ENCODE measurements at regions not wholly inside any gene's neighbourhood (a gene's known extent, or its start where the extent isn't known, plus 50 kb on each side); places are given as distances from the start of the nearest gene placed in this dataset.

- DNase-seq: no peak
Measured at GRCh38 chr16:5616841-5617240, 519.2 kb upstream of the EEF2KMT start.

- no peak for DNase-seq
Measured at GRCh38 chr16:5615868-5616642, 518.5 kb upstream of the EEF2KMT start.

DNA sequence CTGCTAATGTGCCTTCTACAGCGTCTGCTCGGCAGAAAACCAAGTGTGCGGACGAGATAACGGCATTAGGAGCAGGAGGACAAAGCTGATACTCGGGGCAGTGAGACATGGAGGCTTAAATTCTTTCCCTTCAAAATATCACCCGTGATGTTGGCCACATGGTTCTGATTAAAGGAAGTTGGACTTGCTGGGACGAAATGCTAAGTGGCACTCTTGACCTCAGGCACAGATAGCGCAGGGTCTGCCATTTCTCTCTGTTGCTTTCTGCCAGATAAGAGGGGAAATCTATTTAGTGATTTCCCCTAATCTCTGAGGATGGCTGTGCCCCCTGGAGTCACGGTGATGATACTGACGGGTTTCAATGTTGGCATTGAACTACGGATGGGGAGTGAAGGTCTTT lies 509.6 kb upstream of the EEF2KMT start:
- DNase-seq: no peak

DNA sequence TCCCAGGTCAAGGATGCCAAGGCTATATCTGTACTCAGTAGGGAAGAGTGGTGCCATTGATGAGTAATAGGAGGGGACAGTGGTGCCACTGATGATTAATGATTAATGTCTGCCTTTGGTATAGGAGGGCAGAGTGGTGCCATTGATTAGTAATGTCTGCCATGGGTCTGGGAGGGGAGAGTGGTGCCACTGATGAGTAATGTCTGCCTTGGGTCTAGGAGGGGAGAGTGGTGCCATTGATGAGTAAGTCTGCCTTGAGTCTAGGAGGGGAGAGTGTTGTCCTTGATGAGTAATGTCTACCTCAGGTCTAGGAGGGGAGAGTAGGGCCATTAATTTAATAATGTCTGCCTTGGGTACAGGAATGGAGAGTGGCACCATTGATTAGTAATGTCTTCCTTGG lies 507.8 kb upstream of the EEF2KMT start:
- no peak for DNase-seq

GRCh38 chr16:5604770-5605169 lies 507.2 kb upstream of the EEF2KMT start:
- no peak for DNase-seq

DNA sequence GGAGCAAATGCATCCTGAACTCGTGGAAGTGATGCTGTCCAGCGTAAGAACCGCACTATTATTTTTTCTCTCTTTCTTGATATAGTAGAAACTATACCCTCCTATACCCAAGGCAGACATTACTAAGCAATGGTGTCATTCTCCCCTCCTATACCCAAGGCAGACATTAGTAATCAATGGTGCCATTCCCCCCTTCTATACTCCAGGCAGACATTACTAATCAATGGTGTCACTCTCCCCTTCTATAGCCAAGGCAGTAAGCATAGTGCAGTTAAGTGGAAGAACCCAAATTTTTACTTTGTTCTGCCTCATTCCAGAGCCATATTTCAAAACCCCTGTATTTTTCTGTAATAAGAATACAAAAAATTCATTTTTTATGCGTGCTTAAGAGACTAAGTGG lies 506.2 kb upstream of the EEF2KMT start:
- no peak for DNase-seq

DNA sequence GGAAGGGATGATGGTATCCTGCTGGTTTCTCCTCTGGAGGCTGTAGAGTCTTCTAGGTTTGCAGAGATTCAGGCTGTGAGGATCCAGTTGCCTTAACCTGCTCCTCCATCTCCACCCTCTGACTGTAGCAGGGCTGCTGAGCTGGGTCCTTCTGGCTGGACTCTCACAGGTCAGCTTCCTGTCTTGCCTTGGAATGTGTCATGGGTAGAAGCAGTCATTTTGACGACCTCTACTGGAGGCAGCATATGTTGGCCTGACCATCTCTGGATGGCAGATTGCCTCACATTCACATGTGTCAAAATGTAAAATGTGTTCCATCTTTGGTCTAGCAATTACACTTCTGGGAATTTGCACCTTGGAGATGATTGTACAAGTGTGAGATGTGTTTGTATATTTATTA lies 504.4 kb upstream of the EEF2KMT start:
- DNase-seq: no peak

DNA sequence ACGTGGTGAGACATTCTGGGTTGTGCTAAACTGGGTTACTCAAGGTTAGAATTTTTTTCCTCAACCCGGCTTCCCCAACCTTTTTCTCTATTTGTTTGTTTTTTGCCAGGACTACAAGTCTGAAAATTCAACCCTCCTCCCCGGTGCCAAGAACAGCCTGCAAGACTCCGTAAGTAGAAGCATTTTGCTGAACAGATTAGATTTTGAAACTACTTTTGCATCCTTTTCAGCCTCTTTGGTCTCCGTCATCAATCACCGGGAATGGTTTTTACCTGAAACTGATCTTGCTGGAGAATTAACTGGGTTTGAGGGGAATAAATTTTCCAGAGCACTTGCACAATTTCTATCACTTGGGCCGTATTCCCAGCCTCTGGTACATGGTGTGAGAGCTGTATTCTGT lies 501.2 kb upstream of the EEF2KMT start:
- DNase-seq: no peak

DNA sequence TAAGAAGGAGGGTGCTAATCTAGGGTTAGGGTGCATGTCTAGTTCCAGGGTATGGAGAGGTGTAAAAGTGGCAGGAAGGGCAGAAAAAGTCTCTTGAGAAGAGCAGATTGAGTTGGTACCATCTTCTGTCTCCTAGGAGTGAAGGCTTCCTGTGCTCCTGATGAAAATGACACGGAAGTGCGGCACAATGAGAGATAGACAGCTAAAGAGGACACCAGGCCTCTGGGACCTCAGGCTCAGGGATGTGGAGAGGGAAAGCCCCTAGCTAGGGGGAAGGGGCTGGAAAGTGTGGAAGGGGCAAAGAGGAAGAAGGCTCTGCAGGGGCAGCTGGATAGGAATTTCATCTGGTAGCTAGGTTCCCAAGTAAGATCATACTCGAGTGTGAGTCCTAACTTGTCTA lies 498.3 kb upstream of the EEF2KMT start:
- DNase-seq: no peak

- no peak for DNase-seq
Measured at GRCh38 chr16:5590416-5590815, 492.8 kb upstream of the EEF2KMT start.

DNA sequence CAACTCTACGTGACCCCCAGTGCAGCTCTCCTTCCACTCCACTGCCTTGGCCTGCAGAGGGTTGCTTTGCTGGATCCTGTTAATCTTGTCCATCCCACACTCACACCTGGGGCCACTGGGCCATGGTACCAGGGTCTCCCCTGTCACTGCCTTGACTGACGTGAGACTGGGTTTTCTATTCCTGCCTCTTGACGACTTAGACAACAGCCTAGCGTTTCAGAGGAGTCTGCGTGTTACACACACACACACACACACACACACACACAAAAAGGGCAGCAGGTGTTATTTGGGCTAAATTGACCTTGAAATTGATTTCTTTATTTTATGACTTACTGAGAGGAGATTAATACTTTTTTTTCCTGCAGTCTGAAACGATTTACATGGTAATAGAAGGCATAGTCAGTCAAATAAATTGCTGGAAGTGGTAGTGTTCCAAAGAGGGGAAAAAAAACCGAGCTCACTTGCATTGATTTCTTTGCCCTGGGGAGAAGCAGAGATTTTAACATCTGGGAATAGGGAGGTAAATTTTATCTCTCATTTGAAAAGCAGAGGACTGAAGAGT lies 492.3 kb upstream of the EEF2KMT start:
- DNase-seq: no peak

DNA sequence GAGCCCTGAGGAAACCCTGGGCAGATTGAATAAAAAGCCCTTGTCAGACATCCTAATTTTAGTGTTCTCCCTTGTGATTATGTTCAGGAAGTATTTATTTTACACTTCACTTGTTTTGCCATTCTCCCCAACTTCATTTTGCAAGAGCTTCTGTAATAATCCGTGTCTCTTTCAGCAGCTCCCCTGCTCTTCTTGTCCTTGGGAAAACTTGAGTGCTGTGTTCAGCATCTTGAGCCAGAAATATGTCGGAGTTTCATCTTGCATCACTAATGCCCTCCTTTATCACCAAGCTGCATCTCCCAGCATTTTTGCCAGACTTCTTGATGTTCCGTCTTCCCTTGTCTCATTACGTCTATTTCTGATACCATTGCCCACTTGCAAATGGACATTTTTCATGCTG lies 486.5 kb upstream of the EEF2KMT start:
- no peak for DNase-seq

DNA sequence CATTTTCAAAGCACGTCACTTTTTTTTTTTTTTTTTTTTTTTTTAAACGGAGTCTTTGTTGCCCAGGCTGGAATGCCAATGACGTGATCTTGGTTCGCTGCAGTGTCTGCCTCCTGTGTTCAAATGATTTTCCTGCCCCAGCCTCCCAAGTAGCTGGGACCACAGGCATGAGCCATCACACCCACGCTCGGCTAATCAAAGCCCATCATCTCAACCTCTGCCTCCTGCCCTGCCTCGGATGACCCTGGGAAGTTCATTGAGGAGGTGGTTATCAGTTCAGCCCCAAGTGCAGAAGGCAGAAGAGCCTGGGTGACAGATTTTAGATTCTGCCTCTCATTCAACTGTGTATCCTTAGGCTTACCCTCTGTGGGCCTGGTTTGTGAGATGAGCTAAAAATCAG lies 484.9 kb upstream of the EEF2KMT start:
- DNase-seq: no peak

- DNase-seq: no peak
Measured at GRCh38 chr16:5581908-5582307, 484.3 kb upstream of the EEF2KMT start.

GRCh38 chr16:5581428-5581827 lies 483.8 kb upstream of the EEF2KMT start:
- DNase-seq: no peak

DNA sequence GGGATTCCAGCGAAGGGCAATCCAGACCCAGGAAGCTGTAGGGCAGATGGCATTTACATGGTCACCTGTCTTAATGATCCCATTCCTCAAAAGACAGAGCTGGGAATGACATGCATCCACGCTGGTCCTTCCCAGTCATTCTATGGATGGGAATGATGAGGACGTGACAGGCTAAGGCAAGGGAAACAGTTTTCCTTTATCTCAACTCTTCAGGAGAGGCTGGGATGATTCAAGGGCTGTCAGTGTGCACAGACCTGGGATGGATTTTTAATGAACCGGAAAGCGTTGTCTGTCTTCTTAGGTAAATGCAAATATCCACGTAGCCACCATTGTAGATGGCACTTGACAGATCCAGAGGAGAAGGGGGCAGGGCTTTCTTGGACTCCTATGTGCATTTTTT lies 483.2 kb upstream of the EEF2KMT start:
- DNase-seq: no peak

- DNase-seq: no peak
Measured at GRCh38 chr16:5580296-5580695, 482.7 kb upstream of the EEF2KMT start.

DNA sequence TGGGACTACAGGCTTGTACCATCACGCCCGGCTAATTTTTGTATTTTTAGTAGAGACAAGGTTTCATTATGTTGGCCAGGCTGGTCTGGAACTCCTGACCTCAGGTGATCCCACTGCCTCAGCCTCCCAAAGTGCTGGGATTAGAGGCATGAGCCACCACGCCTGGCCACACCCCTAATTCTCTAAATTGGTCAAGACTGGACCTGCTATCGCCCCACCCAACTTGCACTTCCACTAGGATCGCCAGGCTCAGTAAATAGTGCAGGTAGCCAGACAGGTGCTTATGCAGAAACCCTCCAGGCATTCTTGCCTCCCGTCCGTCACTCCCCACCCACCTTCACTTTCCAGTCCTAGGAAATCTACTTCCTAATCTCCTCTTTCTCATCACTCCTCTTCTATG lies 481.4 kb upstream of the EEF2KMT start:
- DNase-seq: no peak

DNA sequence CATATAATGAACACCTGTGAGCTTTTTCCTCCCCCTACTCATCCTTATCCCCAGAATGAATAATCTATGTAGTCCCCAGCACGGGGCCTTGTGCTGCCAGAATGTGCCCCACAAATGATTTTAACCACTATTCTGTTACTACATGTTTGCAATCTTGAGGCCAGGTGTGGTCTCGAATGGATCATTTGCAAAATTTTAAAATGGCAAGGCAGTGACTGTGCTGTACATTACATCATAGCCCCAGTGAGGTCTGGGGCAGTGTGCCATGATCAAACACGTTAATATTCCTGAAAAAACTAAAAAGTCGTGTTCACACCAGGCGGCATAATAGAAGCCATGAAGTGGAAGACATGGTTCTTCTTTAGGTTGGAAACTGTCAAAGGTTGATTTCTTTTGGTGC lies 479.9 kb upstream of the EEF2KMT start:
- DNase-seq: no peak

DNA sequence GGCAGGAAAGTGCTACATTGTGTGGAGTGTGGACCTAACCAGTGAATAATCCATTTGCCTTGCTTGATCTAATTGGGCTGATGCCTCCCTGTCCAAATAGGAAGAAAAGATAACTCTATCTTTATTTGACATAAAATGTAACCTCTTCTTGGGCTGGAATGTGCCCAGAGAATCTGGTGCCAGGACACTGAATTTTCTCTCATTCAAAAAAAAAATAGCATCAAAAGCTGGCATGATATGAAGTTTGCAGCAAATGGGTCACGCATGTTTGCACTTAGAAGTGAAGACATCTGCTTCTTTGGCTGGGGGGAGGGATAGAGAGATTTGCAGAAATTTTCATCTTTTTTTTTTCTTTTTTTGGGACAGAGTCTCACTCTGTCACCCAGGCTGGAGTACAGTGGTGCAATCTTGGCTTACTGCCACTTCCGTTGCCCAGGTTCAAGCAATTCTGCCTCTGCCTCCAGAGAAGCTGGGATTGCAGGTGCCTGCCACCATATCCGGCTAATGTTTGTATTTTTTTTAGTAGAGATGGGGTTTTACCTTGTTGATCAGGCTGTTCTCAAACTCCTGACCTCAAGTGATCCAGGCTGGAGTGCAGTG lies 478.2 kb upstream of the EEF2KMT start:
- no peak for DNase-seq

GRCh38 chr16:5575121-5575520 lies 477.5 kb upstream of the EEF2KMT start:
- no peak for DNase-seq

GRCh38 chr16:5572056-5572455 lies 474.5 kb upstream of the EEF2KMT start:
- DNase-seq: no peak

- DNase-seq: no peak
Measured at GRCh38 chr16:5571446-5571845, 473.9 kb upstream of the EEF2KMT start.

DNA sequence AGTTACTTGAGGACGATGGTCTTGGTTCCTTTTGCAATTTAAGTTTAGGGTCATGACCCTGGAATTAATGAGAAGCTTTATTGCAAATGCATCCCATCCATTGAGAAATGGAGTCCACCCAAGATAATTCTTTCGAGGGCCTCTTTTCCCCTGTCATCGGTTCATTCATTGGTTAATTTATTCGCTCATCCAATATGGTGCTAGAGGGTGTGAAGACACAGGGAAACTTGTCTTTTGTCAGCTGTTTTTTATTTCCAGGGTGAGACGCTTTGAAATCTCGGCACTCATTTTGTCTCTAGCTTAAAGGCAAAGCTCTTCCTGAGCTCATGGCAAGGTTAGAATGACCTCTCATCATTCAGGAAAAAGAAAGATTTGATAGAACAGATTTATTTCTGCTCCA lies 464.2 kb upstream of the EEF2KMT start:
- DNase-seq: no peak

DNA sequence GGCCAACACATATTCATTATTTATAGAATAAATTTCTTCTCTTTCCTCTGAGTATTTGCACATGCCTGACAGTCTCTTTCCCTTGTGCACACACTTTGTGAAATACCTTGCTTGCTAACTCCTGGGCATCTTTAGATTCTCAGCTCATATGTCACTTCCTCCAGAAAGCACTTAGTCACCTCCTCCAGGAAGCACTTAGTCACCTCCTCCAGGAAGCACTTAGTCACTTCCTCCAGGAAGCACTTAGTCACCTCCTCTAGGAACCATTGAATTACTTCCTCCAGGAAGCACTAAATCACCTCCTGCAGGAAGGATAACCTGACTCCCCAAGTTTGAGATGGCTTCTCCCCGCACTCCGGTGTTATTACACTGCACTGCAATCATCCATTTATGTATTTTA lies 462.5 kb upstream of the EEF2KMT start:
- DNase-seq: no peak

Measured in activated CD4-positive, alpha-beta T cell treated with anti-CD3 and anti-CD28 coated beads, Interleukin-2, amount 50 U/mL, for 4 hours (primary cell).